GM18505 (cell line): ENCODE measurements at regions not wholly inside any gene's neighbourhood (a gene's known extent, or its start where the extent isn't known, plus 50 kb on each side); places are given as distances from the start of the nearest gene placed in this dataset.
"Not testable (repeated sequence)": the region's sequence is repeated elsewhere in the genome, so short reads cannot be mapped to it uniquely, and the experiment has no call there.

Experiments
- ATAC-seq: cut with Tn5 transposase; IDR thresholded peaks from one replicate; pipeline ENCODE4 v1.9.1; 2021; ENCODE audit not compliant: unreplicated experiment
- POLR2A ChIP-seq: IDR thresholded peaks from 4 replicates; pipeline ENCODE4 v1.6.1; 2011; ENCODE audit warnings: borderline replicate concordance; ENCODE audit not compliant: insufficient read depth, insufficient read length; ENCODE audit errors: extremely low read depth

DNA sequence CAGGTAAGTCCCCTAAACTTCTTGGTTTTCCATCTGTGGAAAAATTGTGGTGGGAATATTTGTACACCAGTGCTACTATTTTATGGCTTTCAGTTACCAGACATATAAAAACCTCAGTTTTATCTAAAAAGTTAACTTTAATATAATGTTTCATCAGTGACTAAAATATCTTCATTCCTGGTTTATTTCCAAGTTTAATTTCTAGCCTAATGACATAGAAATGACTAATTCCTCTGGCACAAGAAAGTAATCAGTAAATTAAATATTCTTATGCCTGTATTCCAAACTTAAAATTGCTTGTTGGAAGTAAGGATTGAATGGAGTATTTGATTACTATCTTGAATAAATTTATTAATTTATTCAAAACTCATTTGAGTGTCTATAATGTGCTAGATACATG is 757.0 kb downstream of the CDH11 start:
- TF ChIP-seq POLR2A: no peak
- no peak for ATAC-seq

DNA sequence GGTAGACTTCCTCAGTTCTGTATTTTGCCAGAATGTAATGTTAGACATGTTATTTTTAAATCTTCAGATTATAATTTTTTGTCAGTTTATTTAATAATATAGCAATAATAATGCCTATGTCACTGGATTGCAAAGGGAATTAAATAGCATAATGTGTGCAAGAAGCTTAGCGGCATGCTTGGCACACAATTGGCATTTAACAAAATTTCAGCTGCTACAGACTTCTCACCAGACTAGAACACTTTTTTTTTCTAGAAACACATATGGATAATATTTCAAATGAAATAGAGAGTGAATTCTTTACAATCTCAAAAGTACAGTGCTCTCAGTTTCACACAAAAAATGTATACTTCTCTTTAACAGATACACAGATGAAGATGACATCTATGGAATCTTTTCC is 757.4 kb downstream of the CDH11 start:
- ATAC-seq: no peak
- no peak for TF ChIP-seq POLR2A

DNA sequence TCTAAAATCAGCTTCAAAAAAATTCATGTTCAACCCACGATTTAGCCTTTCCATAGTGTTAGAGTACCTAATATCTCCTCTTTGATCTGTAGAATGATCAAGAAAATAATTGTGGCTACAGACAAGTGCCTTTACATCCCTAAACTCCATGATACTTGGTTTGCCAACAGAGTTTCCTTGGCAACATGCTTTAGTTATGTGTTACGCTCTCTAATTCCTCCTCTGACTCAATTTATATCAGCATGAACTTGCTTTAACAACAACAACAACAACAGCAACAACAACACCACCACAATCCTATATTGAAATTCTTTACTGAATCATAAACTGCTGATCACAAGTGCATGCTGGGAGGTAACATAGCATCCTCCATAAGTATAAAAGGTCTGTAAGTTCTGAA is 757.8 kb downstream of the CDH11 start:
- ATAC-seq: no peak
- TF ChIP-seq POLR2A: no peak

DNA sequence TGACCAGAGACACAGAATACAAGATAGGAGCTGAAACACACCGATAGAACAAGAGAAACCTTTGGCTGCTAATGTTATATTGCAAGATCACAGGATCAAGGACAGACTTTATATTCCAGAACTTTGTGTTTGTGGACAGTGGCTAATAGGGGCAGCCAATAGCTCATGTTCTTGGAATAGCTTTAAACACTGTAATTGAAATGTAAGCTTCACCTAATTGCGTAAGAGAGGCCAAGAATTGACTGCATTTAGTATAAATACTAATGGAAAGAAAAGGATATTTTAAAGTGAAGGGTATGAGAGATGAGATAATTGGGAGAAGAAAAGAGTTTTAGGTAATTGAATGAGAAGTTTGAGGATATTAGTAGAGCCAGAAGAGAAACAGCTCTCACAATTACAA is 758.8 kb downstream of the CDH11 start:
- no peak for TF ChIP-seq POLR2A
- ATAC-seq: no peak

DNA sequence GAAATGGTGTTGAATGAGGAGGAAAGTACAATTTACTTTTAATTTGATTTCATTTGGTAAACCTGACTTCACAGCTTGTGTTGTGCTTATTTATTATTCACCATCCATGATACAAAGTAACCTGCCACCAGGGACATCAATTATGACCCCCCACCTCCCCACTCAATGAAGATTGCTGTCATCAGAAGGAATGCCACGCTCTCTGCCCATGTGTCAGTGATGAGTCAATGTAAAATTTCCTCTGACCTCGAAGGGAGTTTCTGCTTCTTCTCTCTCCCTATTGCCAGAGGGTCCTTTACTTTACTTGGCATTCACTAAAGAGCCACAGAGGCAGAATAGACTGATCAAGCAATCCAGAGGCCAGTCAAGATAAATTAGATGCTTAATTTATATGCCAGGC is 759.7 kb downstream of the CDH11 start:
- ATAC-seq: no peak
- TF ChIP-seq POLR2A: no peak

DNA sequence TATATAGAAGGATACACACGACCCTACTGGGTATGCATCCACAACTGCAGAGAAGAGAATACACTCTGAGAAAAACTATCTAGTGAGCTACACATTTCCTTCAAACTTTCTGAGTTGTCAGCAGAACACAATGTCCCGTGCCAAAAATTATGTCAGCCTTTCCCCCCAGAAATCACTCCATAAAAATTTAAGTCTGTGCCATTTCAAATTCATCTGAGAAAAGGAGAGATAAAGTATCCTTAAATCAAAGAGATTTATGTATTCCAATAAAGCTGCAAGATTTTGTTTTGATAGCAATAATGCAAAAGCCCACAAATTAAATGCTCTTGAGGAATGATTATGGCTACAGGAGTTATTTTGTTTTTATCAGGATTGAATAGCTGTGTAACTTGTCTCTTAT is 760.1 kb downstream of the CDH11 start:
- no peak for ATAC-seq
- TF ChIP-seq POLR2A: no peak

DNA sequence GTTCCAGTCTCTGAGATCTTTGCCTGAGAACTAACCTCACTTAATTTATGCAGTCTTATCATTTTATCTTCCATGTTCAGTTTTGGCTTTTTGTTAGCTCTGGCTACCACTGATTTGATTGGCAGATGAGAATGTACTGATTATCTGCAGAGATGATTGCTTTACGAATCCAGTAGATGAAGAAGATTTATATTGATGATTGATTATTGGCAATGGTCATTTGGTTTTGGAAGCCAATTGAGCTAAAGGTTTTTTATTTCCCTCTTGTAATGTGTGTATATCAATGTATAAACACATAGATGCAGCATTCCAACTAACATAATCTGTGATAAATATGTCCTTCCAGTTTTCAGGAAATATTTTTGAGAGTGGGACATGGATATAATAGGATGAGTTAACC is 763.6 kb downstream of the CDH11 start:
- TF ChIP-seq POLR2A: no peak
- no peak for ATAC-seq

DNA sequence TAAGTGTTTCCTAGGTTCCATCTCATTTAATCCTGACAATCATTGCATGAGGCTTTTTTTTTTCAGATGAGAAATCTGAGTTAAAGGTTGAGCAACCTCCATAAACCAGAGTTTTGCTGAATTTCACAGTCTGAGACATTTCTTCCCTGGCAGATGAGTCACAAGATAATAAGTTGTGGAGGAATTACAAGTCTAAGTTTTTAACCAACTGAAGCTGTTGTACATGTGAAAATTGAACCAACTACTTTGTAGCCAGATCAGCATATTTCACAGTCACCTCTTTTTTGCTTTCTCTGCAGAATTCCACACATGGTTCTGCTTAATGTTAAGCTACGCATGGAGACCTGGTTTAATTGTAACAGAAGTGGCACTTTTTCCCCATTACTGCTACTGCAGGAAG is 765.6 kb downstream of the CDH11 start:
- no peak for TF ChIP-seq POLR2A
- ATAC-seq: no peak

DNA sequence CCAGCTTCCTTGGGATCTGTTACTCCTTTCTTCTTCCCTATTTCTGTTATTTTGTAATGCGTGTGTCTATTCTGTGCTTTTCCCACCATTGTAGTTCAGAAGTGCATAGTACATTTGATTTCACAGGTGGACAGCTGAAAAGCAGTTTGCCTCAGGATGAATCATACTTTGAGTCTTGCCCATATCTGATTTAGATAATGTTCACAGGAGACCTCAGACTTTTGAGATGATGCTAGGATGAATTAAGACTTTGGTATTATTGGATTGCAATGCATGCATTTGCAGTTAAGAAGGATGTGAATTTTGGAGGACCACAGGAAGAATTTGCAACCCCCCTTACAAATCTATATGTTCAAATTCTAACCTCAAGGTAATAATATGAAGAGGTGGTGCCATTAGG is 769.6 kb downstream of the CDH11 start:
- TF ChIP-seq POLR2A: no peak
- no peak for ATAC-seq

DNA sequence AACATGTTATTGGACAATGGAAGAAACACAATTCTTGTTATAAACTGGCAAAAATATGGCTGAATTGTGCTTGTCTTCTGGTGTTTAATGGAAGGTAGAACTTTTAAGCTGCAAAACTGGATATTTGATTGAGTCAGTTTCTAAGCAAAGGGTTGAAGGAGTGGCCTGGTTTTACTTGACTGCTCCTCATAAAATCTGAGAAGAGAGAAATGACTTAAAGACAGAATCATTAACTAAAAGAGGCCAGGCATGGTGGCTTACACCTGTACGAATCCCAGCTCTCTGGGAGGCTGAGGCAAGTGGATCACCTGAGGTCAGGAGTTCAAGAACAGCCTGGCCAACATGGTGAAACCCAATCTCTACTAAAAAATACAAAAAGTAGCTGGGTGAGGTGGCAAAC is 770.7 kb downstream of the CDH11 start:
- ATAC-seq: no peak

DNA sequence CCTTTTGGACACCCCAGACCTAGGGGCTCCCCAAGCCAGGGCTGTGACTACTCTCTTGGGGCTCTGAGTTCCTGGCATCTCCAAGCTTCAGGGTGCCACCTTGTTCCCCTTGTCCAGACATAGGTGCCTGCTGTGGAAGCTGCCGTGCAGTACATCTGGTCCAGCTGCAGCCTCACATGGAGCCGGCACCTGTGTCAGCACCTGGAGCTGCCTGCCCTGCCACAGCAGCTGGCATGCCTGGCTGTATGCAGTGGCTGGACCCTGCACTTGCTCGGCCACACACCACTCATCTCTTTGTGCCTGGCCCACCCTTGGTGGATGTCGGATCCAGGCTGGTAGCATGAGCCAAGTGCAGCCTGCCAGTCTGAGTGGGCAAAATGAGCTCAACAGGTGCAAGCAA is 775.8 kb downstream of the CDH11 start:
- TF ChIP-seq POLR2A: no peak
- no peak for ATAC-seq

More for the DNA sequence above, 770.7 kb downstream of the CDH11 start:
- TF ChIP-seq POLR2A: no peak

DNA sequence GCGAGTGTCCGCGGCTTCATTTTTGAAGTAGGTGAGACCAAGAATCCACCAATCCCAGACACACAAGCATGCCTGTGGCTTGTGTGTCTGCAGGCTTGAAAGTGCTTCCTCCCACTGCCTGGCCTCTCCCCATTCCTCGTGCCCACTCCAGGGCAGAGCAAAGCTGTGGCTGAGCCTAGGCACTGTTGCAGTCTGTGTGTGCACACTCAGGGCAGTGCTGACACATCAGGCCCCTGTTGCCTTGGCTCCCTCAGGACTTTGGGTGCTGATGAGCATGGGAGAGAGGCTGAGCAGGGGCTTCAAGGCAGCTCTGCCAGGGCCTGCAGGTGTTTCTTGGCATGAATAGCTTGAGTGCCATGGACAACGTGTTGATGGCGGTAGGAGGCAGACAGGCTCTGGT is 776.7 kb downstream of the CDH11 start:
- no peak for ATAC-seq
- TF ChIP-seq POLR2A: no peak

DNA sequence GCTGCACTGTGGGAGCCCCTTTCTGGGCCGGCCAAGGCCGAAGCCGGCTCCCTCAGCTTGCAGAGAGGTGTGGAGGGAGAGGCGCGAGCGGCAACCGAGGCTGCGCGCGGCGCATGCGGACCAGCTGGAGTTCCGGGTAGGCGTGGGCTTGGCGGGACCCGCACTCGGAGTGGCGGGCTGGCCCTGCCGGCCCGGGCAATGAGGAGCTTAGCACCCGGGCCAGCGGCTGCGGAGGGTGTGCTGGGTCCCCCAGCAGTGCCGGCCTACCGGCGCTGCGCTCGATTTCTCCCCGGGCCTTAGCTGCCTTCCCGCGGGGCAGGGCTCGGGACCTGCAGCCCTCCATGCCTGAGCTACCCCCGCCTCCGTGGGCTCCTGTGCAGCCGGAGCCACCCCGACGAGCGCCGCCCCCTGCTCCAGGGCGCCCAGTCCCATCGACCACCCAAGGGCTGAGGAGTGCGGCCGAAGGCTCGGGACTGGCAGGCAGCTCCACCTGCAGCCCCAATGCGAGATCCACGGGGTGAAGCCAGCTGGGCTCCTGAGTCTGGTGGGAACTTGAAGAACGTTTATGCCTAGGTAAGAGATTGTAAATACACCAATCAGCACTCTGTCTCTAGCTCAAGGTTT is 777.9 kb downstream of the CDH11 start:
- ATAC-seq: not testable (repeated sequence)

DNA sequence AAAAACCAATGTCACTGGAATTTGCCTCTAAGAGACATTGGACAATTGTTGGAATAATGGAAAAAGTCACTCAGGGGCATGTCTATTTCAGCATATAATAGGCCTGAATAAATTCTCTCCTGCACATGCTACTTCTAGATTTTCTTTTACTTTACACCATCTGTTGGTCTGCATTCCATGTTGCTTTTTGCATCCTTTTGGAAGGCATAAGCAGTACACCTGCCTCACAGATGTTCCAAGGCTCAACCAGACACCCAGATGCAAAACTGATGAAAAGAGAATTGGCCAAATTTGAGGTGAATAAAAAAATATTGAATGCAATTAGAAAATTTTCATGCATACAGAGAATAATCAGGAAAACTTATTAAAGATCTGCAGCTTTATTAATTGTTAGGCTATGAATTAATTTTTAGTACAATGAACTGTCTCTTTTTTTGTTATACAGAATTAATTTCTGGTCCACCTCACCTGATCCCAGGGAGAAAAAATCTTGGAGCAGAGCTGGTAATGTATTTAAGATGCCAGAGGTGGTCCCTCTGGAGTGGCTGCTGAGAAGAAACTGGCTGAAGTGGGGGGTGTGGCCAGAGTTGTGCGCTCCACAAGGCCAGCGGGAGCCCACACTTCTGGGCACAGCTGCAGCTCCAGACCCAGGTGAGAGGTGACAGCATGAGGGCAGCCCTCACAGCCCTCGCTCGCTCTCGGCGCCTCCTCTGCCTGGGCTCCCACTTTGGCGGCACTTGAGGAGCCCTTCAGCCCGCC is 778.6 kb downstream of the CDH11 start:
- no peak for ATAC-seq
- TF ChIP-seq POLR2A: no peak

DNA sequence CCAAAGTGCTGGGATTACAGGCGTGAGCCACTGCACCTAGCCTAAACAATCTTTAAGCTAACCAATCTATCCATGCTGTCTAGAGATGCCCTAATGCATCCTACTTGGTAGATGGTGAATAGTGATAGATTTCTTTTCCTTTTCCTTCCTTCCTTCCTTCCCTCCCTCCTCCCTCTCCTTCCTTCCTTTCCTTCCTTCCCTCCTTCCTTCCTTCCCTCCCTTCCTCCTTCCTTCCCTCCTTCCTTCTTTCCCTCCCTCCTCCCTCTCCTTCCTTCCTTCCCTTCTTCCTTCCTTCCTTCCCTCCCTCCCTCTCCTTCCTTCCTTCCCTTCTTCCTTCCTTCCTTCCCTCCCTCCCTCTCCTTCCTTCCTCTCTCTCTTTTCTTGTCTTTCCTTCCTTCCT is 780.5 kb downstream of the CDH11 start:
- ATAC-seq: not testable (repeated sequence)
